Adipocyte (in vitro differentiated cells): ENCODE measurements at regions not wholly inside any gene's neighbourhood (a gene's known extent, or its start where the extent isn't known, plus 50 kb on each side); places are given as distances from the start of the nearest gene placed in this dataset.
"Not testable (repeated sequence)": the region's sequence is repeated elsewhere in the genome, so short reads cannot be mapped to it uniquely, and the experiment has no call there.

Source experiments
- DNase-seq: peaks from one replicate; pipeline ENCODE4 v3.0.0-alpha.2; 2015; ENCODE audit warnings: low read depth
- H3K27me3 ChIP-seq: replicated peaks from 2 replicates; pipeline ENCODE4 v1.7.0; 2013; ENCODE audit warnings: mild to moderate bottlenecking, low read length, moderate library complexity; ENCODE audit not compliant: control insufficient read depth, insufficient read depth
- H3K36me3 ChIP-seq: 2 replicates; pipeline ENCODE4 v1.7.0; 2013; ENCODE audit warnings: low read length, mild to moderate bottlenecking, moderate library complexity; ENCODE audit not compliant: control insufficient read depth, insufficient read depth, severe bottlenecking
- H3K4me1 ChIP-seq: 2 replicates; pipeline ENCODE4 v1.7.0; 2013; ENCODE audit warnings: mild to moderate bottlenecking, low read length, moderate library complexity; ENCODE audit not compliant: control insufficient read depth, insufficient read depth
- H3K4me3 ChIP-seq: 2 replicates; pipeline ENCODE4 v1.7.0; 2013; ENCODE audit warnings: mild to moderate bottlenecking, low read length, moderate library complexity
- H3K9ac ChIP-seq: 2 replicates; pipeline ENCODE4 v1.7.0; 2013; ENCODE audit warnings: mild to moderate bottlenecking, low read length, moderate library complexity
- H3K9me3 ChIP-seq: 2 replicates; pipeline ENCODE4 v1.7.0; 2013; ENCODE audit warnings: mild to moderate bottlenecking, low read length, moderate library complexity; ENCODE audit not compliant: control insufficient read depth

DNA sequence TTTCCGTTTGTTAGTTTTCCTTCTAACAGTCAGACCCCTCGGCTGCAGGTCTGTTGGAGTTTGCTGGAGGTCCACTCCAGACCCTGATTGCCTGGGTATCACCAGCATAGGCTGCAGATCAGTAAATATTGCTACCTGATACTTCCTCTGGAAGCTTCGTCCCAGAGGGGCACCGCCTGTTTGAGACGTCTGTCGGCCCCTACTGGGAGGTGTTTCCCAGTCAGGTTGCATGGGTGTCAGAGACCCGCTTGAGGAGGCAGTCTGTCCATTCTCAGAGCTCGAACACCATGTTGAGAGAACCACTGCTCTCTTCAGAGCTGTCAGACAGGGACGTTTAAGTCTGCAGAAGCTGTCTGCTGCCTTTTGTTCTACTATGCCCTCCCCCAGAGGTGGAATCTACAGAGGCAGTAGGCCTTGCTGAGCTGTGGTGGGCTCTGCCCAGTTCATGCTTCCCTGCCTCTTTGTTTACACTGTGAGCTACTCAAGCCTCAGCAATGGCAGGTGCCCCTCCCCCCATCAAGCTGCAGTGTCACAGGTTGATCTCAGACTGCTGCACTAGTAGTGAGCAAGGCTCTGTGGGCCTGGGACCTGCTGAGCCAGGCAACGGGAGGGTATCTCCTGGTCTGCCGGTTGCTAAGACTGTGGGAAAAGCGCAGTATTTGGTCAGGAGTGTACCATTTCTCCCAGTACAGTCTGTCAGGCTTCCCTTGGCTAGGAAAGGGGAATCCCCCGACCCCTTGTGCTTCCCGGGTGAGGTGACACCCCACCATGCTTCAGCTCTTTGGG, 74.4 kb upstream of the TOP3B start:
- not testable (repeated sequence) for DNase-seq, H3K4me3 ChIP-seq, H3K9ac ChIP-seq, H3K9me3 ChIP-seq, H3K36me3 ChIP-seq
- Histone ChIP-seq H3K27me3 (peaks cover 12% of the 10 kb centered on the region), H3K4me1 (peaks cover 19% of the 10 kb centered on the region)

DNA sequence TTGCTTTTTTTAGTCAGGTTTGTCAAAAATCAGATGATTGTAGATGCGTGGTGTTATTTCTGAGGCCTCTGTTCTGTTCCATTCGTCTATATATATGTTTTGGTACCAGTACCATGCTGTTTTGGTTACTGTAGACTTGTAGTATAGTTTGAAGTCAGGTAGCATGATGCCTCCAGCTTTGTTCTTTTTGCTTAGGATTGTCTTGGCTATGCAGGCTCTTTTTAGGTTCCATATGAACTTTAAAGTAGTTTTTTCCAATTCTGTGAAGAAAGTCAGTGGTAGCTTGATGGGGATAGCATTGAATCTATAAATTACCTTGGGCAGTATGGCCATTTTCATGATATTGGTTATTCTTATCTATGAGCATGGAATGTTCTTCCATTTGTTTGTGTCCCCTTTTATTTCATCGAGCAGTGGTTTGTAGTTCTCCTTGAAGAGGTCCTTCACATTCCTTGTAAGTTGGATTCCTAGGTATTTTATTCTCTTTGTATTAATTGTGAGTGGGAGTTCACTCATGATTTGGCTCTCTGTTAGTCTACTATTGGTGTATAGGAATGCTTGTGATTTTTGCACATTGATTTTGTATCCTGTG, 70.1 kb upstream of the TOP3B start:
- H3K36me3 ChIP-seq, DNase-seq, H3K4me1 ChIP-seq, H3K9me3 ChIP-seq, H3K9ac ChIP-seq, H3K4me3 ChIP-seq: not testable (repeated sequence)
- H3K27me3 ChIP-seq: peaks cover 18% of the 10 kb centered on the region

DNA sequence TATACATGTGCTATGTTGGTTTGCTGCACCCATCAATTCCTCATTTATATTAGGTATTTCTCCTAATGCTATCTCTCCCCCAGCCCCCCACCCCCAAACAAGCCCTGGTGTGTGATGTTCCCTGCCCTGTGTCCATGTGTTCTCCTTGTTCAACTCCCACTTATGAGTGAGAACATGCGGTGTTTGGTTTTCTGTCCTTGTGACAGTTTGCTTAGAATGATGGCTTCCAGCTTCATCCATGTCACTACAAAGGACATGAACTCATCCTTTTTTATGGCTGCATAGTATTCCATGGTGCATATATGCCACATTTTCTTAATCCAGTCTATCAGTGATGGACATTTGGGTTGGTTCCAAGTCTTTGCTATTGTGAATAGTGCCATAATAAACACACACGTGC, 68.4 kb upstream of the TOP3B start:
- DNase-seq, H3K9ac ChIP-seq, H3K4me1 ChIP-seq, H3K4me3 ChIP-seq, H3K36me3 ChIP-seq, H3K9me3 ChIP-seq: not testable (repeated sequence)
- H3K27me3 ChIP-seq: peaks cover 20% of the 10 kb centered on the region

DNA sequence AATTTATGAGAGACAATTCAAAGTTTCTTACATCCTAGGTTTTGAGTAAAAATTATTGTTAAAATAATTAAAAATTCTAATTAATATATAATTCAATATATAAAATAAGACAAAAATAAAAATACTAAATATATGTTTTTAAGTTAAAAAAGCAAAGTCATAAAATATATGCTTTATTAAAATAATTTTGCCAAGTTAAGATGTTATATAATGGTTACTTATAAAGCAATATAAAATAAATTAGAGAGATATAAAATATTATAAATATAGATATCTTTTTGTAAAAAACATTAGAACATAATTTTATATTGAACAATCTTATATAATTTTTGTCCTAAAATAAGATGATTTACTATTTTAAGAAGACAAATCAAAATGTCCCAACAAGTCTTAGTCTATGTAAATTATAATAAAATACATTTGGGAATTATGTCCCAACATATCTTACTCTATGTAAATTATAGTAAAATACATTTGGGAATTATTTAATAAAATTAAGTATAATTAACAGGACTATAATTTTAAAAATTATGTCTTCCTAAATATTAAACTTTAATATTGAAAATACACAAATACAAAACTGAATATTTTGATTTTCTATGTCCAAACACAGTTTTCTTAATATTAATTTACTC, 67.7 kb upstream of the TOP3B start:
- no peak for DNase-seq

DNA sequence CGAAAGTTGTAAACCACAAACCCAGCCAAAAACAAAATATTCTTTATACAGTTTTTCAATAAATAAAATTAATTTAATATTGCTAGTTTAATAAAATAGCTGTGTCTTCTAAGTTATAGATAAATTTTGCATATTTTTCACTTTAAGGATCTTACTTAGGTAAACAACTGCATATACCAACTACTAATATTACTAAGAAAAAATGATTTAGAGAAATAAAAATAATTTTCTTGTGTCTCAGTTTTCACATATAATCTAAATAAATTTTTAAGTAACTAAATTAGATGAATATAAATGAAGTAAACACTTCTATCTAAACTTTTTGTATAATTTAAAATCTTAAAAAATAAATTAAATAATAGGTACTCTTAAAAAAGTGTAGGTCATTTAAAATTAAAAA, 67.1 kb upstream of the TOP3B start:
- Histone ChIP-seq H3K4me1 (no peaks in the 10 kb centered on the region), H3K9me3 (no peaks in the 10 kb centered on the region), H3K4me3 (no peak overlapping the region), H3K27me3 (peaks cover 25% of the 10 kb centered on the region), H3K9ac (no peak overlapping the region), H3K36me3 (no peaks in the 10 kb centered on the region)
- DNase-seq: no peak

More for the DNA sequence above, 67.7 kb upstream of the TOP3B start:
- Histone ChIP-seq H3K9ac (no peak overlapping the region), H3K9me3 (no peaks in the 10 kb centered on the region), H3K27me3 (peaks cover 22% of the 10 kb centered on the region), H3K4me1 (no peaks in the 10 kb centered on the region), H3K4me3 (no peak overlapping the region), H3K36me3 (no peaks in the 10 kb centered on the region)

DNA sequence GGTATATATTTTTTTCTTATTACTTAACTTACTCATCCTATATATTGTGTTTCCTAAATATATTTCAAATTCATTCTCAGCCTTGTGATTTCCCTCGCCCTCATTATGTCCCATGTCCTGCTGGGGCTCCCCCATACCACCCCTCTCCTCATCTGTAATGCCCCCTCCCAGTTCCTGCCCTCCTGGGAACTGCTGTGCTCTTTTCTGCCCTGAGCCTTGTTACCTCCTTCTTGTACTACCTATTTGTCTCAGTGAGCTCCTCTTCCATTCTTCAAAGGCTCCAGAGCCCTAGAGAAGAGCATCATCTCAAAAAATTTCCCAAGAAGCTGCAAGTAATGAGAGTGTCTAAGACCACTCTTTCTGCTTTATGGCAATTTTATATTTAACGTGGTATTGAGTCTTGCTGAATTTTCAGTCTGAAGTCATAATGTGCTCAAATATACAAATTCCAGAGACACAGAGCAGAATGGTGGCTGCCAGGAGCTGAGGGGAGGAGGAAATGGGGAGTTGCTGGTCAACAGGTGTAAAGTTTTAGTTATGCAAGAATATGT, 66.5 kb upstream of the TOP3B start:
- Histone ChIP-seq H3K9ac (no peak overlapping the region), H3K27me3 (peaks cover 30% of the 10 kb centered on the region), H3K4me1 (no peaks in the 10 kb centered on the region), H3K4me3 (no peak overlapping the region), H3K9me3 (no peaks in the 10 kb centered on the region), H3K36me3 (no peaks in the 10 kb centered on the region)
- no peak for DNase-seq

DNA sequence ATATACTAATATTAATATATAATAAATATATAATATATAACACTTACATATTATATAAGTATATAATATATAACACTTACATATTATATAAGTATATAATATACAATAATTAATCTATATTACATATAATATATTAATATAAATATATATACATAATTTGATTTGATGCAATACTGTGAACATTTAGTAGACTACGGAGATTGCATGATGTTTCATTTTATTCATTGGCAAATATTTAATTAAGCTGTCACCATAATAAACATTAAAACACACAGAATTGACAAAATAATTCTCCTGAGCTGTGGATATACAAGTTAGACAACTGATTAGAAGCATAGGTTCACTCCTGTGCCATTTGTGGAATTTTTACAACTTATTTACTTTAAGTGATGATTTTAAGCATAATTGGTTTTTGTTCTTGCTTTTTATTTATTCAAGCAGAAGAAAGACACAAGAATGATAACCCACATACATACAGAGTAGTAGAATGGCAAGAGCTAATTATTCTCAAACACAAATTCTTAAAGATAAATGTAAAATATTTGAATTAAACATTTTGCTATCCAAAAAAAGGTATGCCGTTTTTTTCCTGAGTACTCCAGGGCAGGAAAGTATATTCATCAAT, 65.8 kb upstream of the TOP3B start:
- no peaks in the 10 kb centered on the region for H3K36me3 ChIP-seq
- no peak overlapping the region for H3K9ac ChIP-seq
- no peaks in the 10 kb centered on the region for H3K9me3 ChIP-seq
- H3K4me3 ChIP-seq: no peak overlapping the region
- peaks cover 33% of the 10 kb centered on the region for H3K27me3 ChIP-seq
- DNase-seq: no peak
- no peaks in the 10 kb centered on the region for H3K4me1 ChIP-seq

DNA sequence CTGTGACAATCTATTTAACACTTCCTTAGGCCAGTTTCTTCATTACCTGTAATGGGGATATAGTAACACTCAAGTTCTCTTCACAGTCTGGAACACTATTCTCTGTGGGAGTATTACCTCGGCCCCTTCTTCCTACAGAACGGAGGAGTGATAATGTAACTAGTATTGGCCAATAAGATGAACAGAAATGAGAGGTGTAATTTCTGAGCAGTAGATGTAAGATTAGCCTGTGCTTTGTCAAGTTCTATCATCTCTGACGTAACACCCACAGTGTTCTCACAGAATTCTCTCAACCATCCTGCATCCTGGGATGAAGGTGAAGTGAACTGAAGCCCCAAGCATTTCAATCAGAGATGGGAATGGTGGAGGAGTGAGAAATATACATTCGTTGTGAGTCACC, 65.2 kb upstream of the TOP3B start:
- H3K9ac ChIP-seq: no peak overlapping the region
- no peaks in the 10 kb centered on the region for H3K36me3 ChIP-seq
- peaks cover 38% of the 10 kb centered on the region for H3K27me3 ChIP-seq
- H3K9me3 ChIP-seq: no peaks in the 10 kb centered on the region
- DNase-seq: no peak
- H3K4me3 ChIP-seq: no peak overlapping the region
- H3K4me1 ChIP-seq: no peaks in the 10 kb centered on the region

DNA sequence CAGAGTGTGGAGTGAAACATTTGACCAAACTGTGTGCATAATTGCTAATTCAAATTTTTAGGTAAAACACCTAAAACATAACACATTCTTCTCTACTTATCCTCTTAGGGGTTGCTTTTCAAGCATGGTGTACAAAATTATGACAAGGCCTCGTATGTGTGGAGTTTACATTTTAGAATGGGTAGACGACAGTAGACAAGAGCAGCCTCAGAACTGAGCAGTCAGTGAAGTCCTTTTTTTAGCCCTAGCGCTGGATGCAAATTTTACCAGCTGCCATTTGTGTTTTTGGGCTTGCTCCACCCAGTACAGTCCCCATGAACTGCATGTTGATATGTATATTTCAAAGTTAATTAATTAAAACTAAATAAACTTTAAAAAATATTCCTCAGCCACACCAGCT, 64.7 kb upstream of the TOP3B start:
- Histone ChIP-seq H3K9me3 (no peaks in the 10 kb centered on the region), H3K9ac (no peak overlapping the region), H3K4me1 (no peaks in the 10 kb centered on the region), H3K36me3 (no peaks in the 10 kb centered on the region), H3K4me3 (no peak overlapping the region), H3K27me3 (peaks cover 38% of the 10 kb centered on the region)
- no peak for DNase-seq

DNA sequence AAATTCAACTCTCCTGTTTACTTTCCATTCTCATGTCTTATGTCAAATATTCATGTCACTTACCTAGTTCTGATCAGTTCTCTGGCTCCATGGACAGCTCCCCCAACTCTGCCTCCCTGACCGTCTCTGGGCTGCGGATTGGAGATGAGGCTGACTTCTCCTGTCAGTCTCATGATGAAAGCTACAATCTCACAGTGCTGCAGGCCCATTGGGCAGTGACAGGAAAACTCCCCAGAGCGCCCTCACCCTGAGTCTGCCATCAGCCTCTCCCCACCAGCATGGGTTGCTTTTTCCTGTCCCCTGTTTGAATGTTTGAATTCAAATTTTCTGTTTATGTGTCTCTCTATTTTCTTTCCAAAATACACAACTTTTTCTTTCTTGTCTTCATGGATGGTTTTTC, 63.8 kb upstream of the TOP3B start:
- no peaks in the 10 kb centered on the region for H3K9me3 ChIP-seq
- H3K27me3 ChIP-seq: peaks cover 38% of the 10 kb centered on the region
- no peaks in the 10 kb centered on the region for H3K36me3 ChIP-seq
- DNase-seq: no peak
- no peak overlapping the region for H3K4me3 ChIP-seq
- H3K9ac ChIP-seq: no peak overlapping the region
- H3K4me1 ChIP-seq: no peaks in the 10 kb centered on the region
